ENCODE measurements at regions not wholly inside any gene's neighbourhood (a gene's known extent, or its start where the extent isn't known, plus 50 kb on each side); places are given as distances from the start of the nearest gene placed in this dataset.

DNA sequence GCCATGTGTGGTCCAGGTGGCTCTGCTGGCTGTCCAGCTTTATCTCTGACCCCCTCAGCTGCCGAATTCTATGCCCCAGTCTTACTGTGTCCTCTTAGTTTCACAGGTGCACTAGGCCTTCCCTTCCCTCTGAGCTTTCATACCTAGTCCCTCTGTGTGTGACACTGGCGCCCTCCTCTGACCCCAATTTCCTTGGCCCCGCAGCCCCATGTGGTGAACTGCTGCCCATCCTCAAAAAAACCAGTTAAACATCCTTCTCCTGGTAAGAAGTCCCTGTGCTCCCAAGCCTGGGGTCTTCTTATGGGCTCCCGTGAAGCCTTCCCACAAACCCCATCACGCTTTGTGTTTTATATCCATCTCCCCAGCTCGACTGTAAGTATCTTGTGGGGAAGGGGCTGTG, 93.9 kb upstream of the TSPAN2 start:
- no peaks in the 10 kb centered on the region for H3K27me3 Mint-ChIP-seq (ENCODE audit: unreplicated experiment)
- no peaks in the 10 kb centered on the region for H3K9me3 Mint-ChIP-seq (ENCODE audit: unreplicated experiment)
- peaks cover 21% of the 10 kb centered on the region for H3K4me1 Mint-ChIP-seq (ENCODE audit: unreplicated experiment)
- H3K4me3 Mint-ChIP-seq (ENCODE audit: unreplicated experiment) = no peak overlapping the region
- no peak overlapping the region for H3K27ac Mint-ChIP-seq (ENCODE audit: unreplicated experiment)
- no peaks in the 10 kb centered on the region for H3K36me3 Mint-ChIP-seq (ENCODE audit: low read depth, unreplicated experiment)
- TF ChIP-seq, protein P1, sequence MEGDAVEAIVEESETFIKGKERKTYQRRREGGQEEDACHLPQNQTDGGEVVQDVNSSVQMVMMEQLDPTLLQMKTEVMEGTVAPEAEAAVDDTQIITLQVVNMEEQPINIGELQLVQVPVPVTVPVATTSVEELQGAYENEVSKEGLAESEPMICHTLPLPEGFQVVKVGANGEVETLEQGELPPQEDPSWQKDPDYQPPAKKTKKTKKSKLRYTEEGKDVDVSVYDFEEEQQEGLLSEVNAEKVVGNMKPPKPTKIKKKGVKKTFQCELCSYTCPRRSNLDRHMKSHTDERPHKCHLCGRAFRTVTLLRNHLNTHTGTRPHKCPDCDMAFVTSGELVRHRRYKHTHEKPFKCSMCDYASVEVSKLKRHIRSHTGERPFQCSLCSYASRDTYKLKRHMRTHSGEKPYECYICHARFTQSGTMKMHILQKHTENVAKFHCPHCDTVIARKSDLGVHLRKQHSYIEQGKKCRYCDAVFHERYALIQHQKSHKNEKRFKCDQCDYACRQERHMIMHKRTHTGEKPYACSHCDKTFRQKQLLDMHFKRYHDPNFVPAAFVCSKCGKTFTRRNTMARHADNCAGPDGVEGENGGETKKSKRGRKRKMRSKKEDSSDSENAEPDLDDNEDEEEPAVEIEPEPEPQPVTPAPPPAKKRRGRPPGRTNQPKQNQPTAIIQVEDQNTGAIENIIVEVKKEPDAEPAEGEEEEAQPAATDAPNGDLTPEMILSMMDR (IDR thresholded peaks at IDR 0.05; ENCODE audit: unreplicated experiment) = no peak
- DNase-seq (ENCODE audit: low spot score) = no peak

DNA sequence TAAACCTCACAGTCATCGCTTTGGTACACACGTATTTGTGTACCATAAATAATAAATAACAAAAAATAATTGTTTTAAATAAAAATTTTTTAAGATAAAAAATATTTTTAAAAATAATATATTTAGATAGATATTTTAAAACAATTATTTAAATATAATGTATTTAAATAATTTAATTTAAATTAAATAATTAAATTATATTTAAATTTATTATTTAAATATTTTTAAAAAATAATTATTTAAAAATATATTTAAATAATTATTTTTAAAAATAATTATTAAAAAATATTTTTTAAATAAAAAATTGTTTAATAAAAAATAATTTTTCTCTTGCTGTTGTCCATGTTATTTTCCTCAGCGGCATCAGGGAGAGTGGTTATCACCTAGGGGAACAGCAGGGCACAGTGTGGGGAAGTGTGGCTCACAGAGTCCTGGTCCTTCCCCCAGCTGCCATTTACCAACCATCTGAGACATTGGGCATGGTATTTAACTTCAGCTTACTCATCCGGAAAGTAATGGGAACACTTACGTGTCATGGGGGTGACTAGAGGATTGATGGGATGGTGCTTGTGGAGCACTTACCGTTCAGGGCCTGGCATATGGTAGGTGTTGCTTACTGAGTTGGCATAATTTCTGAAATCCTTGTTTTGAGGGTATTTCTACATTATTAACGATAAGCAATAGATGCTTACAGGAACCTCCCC, 92.9 kb upstream of the TSPAN2 start:
- Mint-ChIP-seq H3K36me3 (ENCODE audit: low read depth, unreplicated experiment) (no peaks in the 10 kb centered on the region), H3K4me1 (ENCODE audit: unreplicated experiment) (peaks cover 23% of the 10 kb centered on the region), H3K4me3 (ENCODE audit: unreplicated experiment) (no peak overlapping the region), H3K27me3 (ENCODE audit: unreplicated experiment) (no peaks in the 10 kb centered on the region), H3K27ac (ENCODE audit: unreplicated experiment) (no peak overlapping the region), H3K9me3 (ENCODE audit: unreplicated experiment) (no peaks in the 10 kb centered on the region)
- DNase-seq (ENCODE audit: low spot score) = no peak
- TF ChIP-seq, protein P1 (IDR thresholded peaks at IDR 0.05; ENCODE audit: unreplicated experiment) = no peak

DNA sequence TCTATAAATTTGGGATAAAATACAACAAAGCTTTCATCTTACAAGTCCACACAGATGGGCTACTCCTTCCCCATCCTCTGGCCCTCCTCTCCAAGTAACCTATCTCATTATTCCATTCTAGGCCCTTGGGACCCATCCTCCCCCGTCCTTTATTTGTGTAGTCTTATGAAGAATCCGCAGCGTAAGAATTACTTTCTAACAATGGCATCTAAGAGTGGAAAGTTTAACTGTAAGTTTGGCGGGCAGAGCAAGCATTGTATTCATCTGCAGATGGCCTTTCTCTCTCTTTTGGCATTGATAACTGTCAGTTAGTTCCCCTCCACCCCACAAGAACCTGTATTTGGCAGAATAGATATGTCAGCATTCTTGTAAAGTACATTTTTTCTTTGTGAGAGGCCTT, 91.9 kb upstream of the TSPAN2 start:
- Mint-ChIP-seq H3K27me3 (ENCODE audit: unreplicated experiment) (no peaks in the 10 kb centered on the region), H3K9me3 (ENCODE audit: unreplicated experiment) (no peaks in the 10 kb centered on the region), H3K4me3 (ENCODE audit: unreplicated experiment) (no peak overlapping the region), H3K36me3 (ENCODE audit: low read depth, unreplicated experiment) (no peaks in the 10 kb centered on the region), H3K4me1 (ENCODE audit: unreplicated experiment) (peaks cover 23% of the 10 kb centered on the region), H3K27ac (ENCODE audit: unreplicated experiment) (no peak overlapping the region)
- TF ChIP-seq, protein P1 (IDR thresholded peaks at IDR 0.05; ENCODE audit: unreplicated experiment) = no peak
- no peak for DNase-seq (ENCODE audit: low spot score)

DNA sequence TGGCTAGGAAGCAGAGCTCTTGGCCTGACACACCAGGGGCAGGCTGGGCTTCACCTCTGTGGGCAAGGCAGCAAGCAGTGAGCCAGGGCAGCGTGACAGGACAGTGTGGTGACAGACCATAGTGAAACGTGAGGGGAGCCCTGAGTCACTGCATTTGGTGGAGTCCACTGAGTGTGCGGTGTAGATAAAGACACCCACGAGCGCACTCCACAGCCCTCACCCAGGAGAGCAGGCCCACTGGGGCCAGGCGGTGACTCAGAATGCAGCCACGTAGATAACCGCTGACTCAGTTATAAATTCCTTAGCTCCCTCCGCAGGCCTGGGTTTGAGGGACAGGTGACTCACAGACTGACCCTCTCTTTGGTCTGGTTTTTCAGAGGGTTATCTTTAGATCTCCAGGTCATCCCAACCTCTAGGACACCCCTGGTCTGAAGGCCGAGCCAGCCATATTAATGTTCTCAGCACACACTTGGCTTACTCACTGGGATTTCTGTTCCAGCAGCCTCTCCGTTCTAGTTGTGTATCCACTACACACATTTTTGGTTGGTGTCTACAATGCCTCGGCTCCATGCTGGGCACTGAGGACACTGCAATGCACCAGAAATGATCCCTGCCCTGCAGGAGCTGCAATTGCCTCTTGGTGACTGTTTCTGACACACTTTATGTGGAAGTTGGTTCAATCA, 90.2 kb upstream of the TSPAN2 start:
- no peaks in the 10 kb centered on the region for H3K36me3 Mint-ChIP-seq (ENCODE audit: low read depth, unreplicated experiment)
- no peaks in the 10 kb centered on the region for H3K9me3 Mint-ChIP-seq (ENCODE audit: unreplicated experiment)
- peaks cover 23% of the 10 kb centered on the region for H3K4me1 Mint-ChIP-seq (ENCODE audit: unreplicated experiment)
- peak overlapping the region; percentile 72 for H3K27ac Mint-ChIP-seq (ENCODE audit: unreplicated experiment)
- DNase-seq (ENCODE audit: low spot score) = no peak
- H3K27me3 Mint-ChIP-seq (ENCODE audit: unreplicated experiment) = no peaks in the 10 kb centered on the region
- H3K4me3 Mint-ChIP-seq (ENCODE audit: unreplicated experiment) = no peak overlapping the region
- TF ChIP-seq, protein P1 (IDR thresholded peaks at IDR 0.05; ENCODE audit: unreplicated experiment) = no peak

DNA sequence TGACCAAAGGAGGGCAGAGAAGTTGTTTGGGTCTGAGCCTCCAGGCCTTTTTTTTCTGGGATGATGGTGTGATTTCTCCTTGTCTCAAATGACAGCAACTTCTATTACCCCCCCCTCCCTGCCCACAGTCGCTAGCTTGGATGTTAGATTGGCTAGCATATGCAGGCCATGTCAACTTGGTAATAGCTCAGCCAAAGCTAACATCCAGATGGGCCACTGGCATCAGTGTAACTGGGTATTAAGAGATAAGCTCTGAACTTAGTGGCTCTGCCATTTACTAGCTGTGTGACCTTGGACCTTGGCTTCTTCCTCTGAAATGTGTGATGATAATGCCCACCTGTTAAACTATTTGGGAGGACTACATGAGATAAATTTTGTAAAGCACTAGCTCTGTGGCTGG, 86.9 kb upstream of the TSPAN2 start:
- no peak overlapping the region for H3K27ac Mint-ChIP-seq (ENCODE audit: unreplicated experiment)
- no peak for DNase-seq (ENCODE audit: low spot score)
- no peaks in the 10 kb centered on the region for H3K9me3 Mint-ChIP-seq (ENCODE audit: unreplicated experiment)
- peaks cover 30% of the 10 kb centered on the region for H3K4me1 Mint-ChIP-seq (ENCODE audit: unreplicated experiment)
- H3K36me3 Mint-ChIP-seq (ENCODE audit: low read depth, unreplicated experiment) = no peaks in the 10 kb centered on the region
- TF ChIP-seq, protein P1 (IDR thresholded peaks at IDR 0.05; ENCODE audit: unreplicated experiment) = no peak
- H3K4me3 Mint-ChIP-seq (ENCODE audit: unreplicated experiment) = no peak overlapping the region
- H3K27me3 Mint-ChIP-seq (ENCODE audit: unreplicated experiment) = peaks cover 1% of the 10 kb centered on the region
